GM19455 (cell line): ENCODE measurements at regions not wholly inside any gene's neighbourhood (a gene's known extent, or its start where the extent isn't known, plus 50 kb on each side); places are given as distances from the start of the nearest gene placed in this dataset.

Experiments used
- ATAC-seq: cut with Tn5 transposase; IDR thresholded peaks from one replicate; pipeline ENCODE4 v1.9.1; 2021; ENCODE audit not compliant: unreplicated experiment

- no peak for ATAC-seq
Measured at GRCh38 chr13:71090990-71091389, 776.0 kb downstream of the DACH1 start.

- ATAC-seq: no peak
Measured at GRCh38 chr13:71089056-71089455, 777.9 kb downstream of the DACH1 start.

- no peak for ATAC-seq
Measured at GRCh38 chr13:71087432-71087831, 779.6 kb downstream of the DACH1 start.

GRCh38 chr13:71087006-71087405 lies 780.0 kb downstream of the DACH1 start:
- ATAC-seq: no peak

GRCh38 chr13:71082631-71083030 lies 784.4 kb downstream of the DACH1 start:
- ATAC-seq: no peak

GRCh38 chr13:71079638-71080037 lies 787.4 kb downstream of the DACH1 start:
- ATAC-seq: no peak

- no peak for ATAC-seq
Measured at GRCh38 chr13:71068041-71068440, 799.0 kb downstream of the DACH1 start.

GRCh38 chr13:71067165-71067815 lies 799.7 kb downstream of the DACH1 start:
- ATAC-seq: no peak

- no peak for ATAC-seq
Measured at GRCh38 chr13:71056581-71056980, 810.4 kb downstream of the DACH1 start.

GRCh38 chr13:71055644-71056043 lies 811.4 kb downstream of the DACH1 start:
- no peak for ATAC-seq

GRCh38 chr13:71055047-71055446 lies 812.0 kb downstream of the DACH1 start:
- ATAC-seq: no peak

GRCh38 chr13:71054358-71054757 lies 812.6 kb downstream of the DACH1 start:
- ATAC-seq: peak; percentile 88

- no peak for ATAC-seq
Measured at GRCh38 chr13:71051573-71051972, 815.4 kb downstream of the DACH1 start.

- no peak for ATAC-seq
Measured at GRCh38 chr13:71046360-71047079, 820.5 kb downstream of the DACH1 start.

GRCh38 chr13:71045101-71045500 lies 821.9 kb downstream of the DACH1 start:
- no peak for ATAC-seq

- ATAC-seq: no peak
Measured at GRCh38 chr13:71039440-71039839, 827.6 kb downstream of the DACH1 start.

GRCh38 chr13:71034018-71034417 lies 833.0 kb downstream of the DACH1 start:
- no peak for ATAC-seq

GRCh38 chr13:71033026-71033425 lies 834.0 kb downstream of the DACH1 start:
- ATAC-seq: no peak

GRCh38 chr13:71030784-71031183 lies 836.2 kb downstream of the DACH1 start:
- ATAC-seq: no peak

- ATAC-seq: no peak
Measured at GRCh38 chr13:71028884-71029283, 838.1 kb downstream of the DACH1 start.

GRCh38 chr13:71021825-71022422 lies 845.1 kb downstream of the DACH1 start:
- ATAC-seq: no peak

GRCh38 chr13:71018995-71019394 lies 848.0 kb downstream of the DACH1 start:
- ATAC-seq: no peak
